ENCODE measurements at regions not wholly inside any gene's neighbourhood (a gene's known extent, or its start where the extent isn't known, plus 50 kb on each side); places are given as distances from the start of the nearest gene placed in this dataset.

DNA sequence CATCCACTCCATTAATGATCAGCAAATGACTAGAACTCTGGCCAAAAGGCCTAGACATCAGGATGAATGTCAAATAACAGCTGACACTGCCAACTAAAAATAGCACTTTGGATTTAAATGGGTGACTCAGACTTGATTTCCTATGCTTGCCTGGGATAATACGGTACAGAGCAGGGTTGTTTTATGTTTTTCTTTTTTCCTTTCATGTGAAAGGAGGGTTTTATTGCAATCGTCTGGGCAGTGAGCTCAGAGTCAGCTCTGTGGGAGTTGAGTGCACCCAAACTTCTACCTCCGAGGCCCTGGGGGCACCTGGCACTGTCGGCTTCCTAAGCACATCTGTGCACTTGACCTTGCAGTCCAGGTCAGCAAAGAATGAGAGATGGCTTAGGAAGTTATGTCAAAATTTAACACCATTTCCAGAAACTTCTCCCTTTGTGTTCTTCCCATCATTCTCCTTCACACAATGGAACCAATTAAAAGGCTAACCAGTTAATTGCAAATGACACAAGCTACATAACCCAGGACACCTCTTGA, 134.1 kb downstream of the LACC1 start:
- Histone ChIP-seq H3K9ac (ENCODE audit: low read length) (no peak overlapping the region), H3K4me3 (ENCODE audit: low read length) (no peak overlapping the region), H3K36me3 (ENCODE audit: control insufficient read depth, insufficient read depth, low read length) (no peaks in the 10 kb centered on the region), H3K27ac (ENCODE audit: low read depth, low read length) (peak overlapping the region; percentile 59), H3K4me1 (ENCODE audit: control insufficient read depth, insufficient read depth, low read length) (peaks cover 6% of the 10 kb centered on the region), H3K27me3 (ENCODE audit: control insufficient read depth, insufficient read depth, low read length) (no peaks in the 10 kb centered on the region)

DNA sequence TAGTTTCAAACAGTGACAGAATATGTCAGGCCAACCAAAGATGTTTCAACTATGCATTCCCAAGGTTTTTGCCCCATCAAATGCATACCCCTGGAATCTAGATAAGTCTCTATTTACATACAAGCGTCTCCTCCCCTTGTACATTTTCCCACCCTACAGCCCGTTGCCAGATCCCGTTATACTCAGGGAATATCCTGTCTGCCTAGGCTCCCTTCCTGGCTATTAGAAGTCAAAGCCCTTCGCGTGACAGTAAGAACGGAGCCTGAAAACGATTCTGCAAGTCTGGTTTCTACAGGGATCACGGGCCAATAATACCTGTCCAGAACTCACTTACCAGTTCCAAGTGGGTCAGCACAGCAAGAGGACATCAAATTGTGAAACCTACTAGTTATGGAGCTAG, 134.8 kb downstream of the LACC1 start:
- Histone ChIP-seq H3K27me3 (ENCODE audit: control insufficient read depth, insufficient read depth, low read length) (no peaks in the 10 kb centered on the region), H3K27ac (ENCODE audit: low read depth, low read length) (no peak overlapping the region), H3K9ac (ENCODE audit: low read length) (no peak overlapping the region), H3K4me3 (ENCODE audit: low read length) (no peak overlapping the region), H3K36me3 (ENCODE audit: control insufficient read depth, insufficient read depth, low read length) (no peaks in the 10 kb centered on the region), H3K4me1 (ENCODE audit: control insufficient read depth, insufficient read depth, low read length) (peaks cover 6% of the 10 kb centered on the region)

DNA sequence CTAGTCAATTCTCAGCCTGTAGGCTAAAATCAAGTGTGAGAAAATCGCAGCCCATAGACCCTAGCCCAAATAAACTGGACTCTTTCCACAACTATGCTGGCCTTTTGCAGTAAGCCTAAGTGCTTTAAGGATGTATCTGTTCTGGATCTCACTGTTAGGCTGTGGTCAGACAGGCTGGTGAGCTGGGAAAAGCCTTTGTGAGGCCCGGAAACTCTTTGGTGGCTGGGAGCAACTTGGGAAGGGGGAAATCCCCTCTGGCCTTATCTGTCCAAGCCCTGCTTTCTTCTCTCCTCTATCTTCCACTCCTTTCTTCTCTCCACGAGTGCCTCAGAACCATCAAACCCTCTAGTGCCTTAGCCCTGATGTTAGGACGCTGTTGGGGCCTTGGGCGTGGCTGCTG, 135.4 kb downstream of the LACC1 start:
- Histone ChIP-seq H3K9ac (ENCODE audit: low read length) (no peak overlapping the region), H3K27ac (ENCODE audit: low read depth, low read length) (no peak overlapping the region), H3K36me3 (ENCODE audit: control insufficient read depth, insufficient read depth, low read length) (no peaks in the 10 kb centered on the region), H3K4me1 (ENCODE audit: control insufficient read depth, insufficient read depth, low read length) (peaks cover 6% of the 10 kb centered on the region), H3K4me3 (ENCODE audit: low read length) (no peak overlapping the region), H3K27me3 (ENCODE audit: control insufficient read depth, insufficient read depth, low read length) (no peaks in the 10 kb centered on the region)

DNA sequence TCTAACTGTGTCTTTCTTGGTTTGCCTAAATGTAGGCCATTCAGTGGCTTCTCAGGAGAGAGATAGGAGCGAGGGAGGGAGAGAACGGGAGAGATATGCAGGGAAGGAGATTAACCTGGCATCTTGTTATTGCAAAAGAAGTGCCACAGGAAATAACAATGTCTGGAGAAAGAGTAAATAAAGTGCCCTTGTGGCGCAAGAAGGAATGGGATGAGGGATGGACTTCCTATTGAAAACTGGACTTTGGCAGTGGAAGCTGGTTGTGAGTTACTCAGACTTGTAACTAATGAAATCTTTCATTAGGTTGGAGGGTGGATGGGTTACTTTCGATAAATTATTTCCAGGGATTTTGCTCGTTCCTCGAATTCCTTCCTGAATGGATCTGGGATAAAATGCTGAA, 136.1 kb downstream of the LACC1 start:
- Histone ChIP-seq H3K27me3 (ENCODE audit: control insufficient read depth, insufficient read depth, low read length) (no peaks in the 10 kb centered on the region), H3K9ac (ENCODE audit: low read length) (no peak overlapping the region), H3K4me3 (ENCODE audit: low read length) (no peak overlapping the region), H3K27ac (ENCODE audit: low read depth, low read length) (no peak overlapping the region), H3K4me1 (ENCODE audit: control insufficient read depth, insufficient read depth, low read length) (peaks cover 6% of the 10 kb centered on the region), H3K36me3 (ENCODE audit: control insufficient read depth, insufficient read depth, low read length) (no peaks in the 10 kb centered on the region)

DNA sequence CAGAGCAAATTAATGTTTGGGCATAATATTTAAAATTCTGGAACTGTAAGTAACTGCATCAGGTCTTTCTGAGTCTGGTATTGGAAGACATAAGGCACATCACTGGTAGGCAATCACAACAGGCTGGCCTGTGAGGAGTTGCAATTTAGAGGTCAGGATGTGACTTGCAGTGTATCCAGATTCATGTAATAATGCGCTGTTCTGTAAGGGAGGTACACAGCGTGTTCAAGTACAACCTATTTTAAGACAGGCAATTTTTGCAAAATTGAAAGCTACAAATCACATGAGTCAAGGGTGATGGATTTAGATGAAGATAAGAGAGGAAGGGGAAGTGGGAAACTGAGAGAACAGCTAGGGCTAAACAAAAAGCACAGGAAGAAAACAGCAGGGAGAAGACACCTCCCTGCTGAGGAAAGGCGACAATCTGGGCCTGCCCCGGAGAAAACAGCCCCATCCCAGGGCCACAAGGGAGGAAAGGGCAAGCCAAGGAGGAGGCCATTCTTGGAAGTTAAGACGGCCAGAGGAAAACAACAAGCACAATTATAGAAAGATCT, 138.1 kb downstream of the LACC1 start:
- no peak overlapping the region for H3K27ac ChIP-seq (ENCODE audit: low read depth, low read length)
- H3K4me3 ChIP-seq (ENCODE audit: low read length) = no peak overlapping the region
- no peak overlapping the region for H3K9ac ChIP-seq (ENCODE audit: low read length)
- H3K27me3 ChIP-seq (ENCODE audit: control insufficient read depth, insufficient read depth, low read length) = no peaks in the 10 kb centered on the region
- peaks cover 6% of the 10 kb centered on the region for H3K4me1 ChIP-seq (ENCODE audit: control insufficient read depth, insufficient read depth, low read length)
- H3K36me3 ChIP-seq (ENCODE audit: control insufficient read depth, insufficient read depth, low read length) = no peaks in the 10 kb centered on the region

DNA sequence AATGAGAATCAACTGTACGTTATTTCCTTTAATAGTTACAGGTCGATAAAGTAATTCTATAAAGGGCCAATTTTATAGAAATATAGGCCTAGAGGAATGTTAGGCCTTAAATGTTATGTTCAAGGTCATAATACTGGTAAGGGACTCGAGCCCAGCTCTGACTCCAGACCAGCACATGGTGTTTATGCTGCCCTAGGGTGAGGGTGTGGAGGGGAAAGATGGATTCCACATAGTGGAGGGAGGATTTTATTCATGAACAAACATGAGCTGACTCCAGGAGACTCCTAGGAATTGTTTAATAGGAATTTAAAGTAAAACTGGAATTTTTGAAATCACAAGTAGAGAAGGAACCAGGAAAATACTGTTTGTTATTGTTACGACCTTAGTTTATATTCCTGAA, 139.9 kb downstream of the LACC1 start:
- Histone ChIP-seq H3K4me3 (ENCODE audit: low read length) (no peak overlapping the region), H3K27ac (ENCODE audit: low read depth, low read length) (no peak overlapping the region), H3K27me3 (ENCODE audit: control insufficient read depth, insufficient read depth, low read length) (no peaks in the 10 kb centered on the region), H3K9ac (ENCODE audit: low read length) (no peak overlapping the region), H3K4me1 (ENCODE audit: control insufficient read depth, insufficient read depth, low read length) (no peaks in the 10 kb centered on the region), H3K36me3 (ENCODE audit: control insufficient read depth, insufficient read depth, low read length) (no peaks in the 10 kb centered on the region)

DNA sequence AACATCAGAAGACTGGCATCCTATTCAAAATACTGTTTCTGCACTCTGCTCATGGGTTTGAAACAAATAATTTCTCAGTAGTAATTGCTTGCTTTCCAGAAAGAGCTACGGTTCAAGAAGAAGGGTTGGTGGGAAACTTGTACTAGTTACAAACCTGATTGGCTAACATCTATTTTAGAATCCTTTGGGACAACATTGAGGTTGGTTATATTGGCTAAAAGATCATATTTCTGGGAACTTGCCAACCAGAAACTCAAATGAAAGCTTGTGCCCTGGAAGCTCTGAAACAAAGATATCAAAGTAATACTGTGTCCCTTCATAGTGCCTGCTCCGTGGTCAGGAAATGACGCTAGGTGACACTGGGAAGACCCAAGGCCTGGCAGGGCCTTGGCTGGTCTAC, 141.7 kb downstream of the LACC1 start:
- no peak overlapping the region for H3K9ac ChIP-seq (ENCODE audit: low read length)
- no peaks in the 10 kb centered on the region for H3K27me3 ChIP-seq (ENCODE audit: control insufficient read depth, insufficient read depth, low read length)
- H3K27ac ChIP-seq (ENCODE audit: low read depth, low read length) = no peak overlapping the region
- no peaks in the 10 kb centered on the region for H3K36me3 ChIP-seq (ENCODE audit: control insufficient read depth, insufficient read depth, low read length)
- H3K4me3 ChIP-seq (ENCODE audit: low read length) = no peak overlapping the region
- H3K4me1 ChIP-seq (ENCODE audit: control insufficient read depth, insufficient read depth, low read length) = no peaks in the 10 kb centered on the region

DNA sequence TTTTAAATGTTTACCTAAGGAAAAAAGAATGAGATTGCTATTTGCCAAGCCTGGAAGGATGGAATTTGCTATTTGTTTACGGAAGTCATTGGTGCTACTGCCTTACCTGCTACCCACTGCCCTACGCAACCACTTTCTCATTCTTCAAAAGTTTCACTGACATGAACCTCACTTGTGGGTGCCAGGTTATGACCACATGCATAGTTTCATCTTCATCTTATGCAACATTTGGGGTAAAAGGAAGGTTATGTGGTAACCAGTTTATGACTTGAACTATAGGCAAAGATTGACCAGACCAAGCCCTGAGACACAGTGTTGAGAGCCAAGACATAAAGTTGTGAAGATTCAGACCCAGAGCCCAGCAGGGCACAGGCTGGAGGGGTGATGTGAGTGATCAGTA, 142.5 kb downstream of the LACC1 start:
- Histone ChIP-seq H3K4me3 (ENCODE audit: low read length) (no peak overlapping the region), H3K36me3 (ENCODE audit: control insufficient read depth, insufficient read depth, low read length) (no peaks in the 10 kb centered on the region), H3K4me1 (ENCODE audit: control insufficient read depth, insufficient read depth, low read length) (no peaks in the 10 kb centered on the region), H3K9ac (ENCODE audit: low read length) (no peak overlapping the region), H3K27ac (ENCODE audit: low read depth, low read length) (no peak overlapping the region), H3K27me3 (ENCODE audit: control insufficient read depth, insufficient read depth, low read length) (no peaks in the 10 kb centered on the region)

DNA sequence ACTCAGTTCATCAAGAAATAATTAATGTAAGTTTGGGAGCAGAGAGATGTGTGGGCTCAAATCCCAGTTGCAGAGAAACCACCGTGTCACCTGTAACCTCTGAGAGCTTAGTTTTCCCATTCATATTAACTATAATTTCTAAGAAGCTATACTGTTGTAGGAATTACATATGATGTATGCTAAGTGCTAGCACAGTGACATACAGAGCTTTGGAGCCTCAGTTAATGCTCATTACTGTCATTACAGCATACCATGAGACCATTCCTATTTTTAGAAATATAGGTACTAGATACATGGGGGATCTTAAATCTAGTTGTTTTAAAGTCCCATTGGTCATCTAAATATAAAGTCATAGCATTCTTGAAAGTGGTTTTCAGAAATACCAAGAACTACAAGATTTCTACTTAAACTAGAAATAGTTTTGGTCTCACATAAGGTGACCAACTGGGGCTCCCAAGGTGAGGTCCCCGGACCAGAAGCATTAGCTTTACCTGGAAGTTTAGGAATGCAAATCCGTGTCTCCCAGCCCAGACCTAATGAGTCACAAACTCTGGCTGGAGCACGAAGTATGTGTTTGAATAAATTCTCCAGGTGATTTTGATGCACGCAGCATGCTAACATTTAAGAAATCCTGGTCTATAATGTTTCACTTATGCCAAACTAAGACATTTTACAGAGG, 144.6 kb downstream of the LACC1 start:
- H3K4me1 ChIP-seq (ENCODE audit: control insufficient read depth, insufficient read depth, low read length) = no peaks in the 10 kb centered on the region
- no peaks in the 10 kb centered on the region for H3K27me3 ChIP-seq (ENCODE audit: control insufficient read depth, insufficient read depth, low read length)
- H3K4me3 ChIP-seq (ENCODE audit: low read length) = no peak overlapping the region
- no peak overlapping the region for H3K27ac ChIP-seq (ENCODE audit: low read depth, low read length)
- no peaks in the 10 kb centered on the region for H3K36me3 ChIP-seq (ENCODE audit: control insufficient read depth, insufficient read depth, low read length)
- H3K9ac ChIP-seq (ENCODE audit: low read length) = no peak overlapping the region

DNA sequence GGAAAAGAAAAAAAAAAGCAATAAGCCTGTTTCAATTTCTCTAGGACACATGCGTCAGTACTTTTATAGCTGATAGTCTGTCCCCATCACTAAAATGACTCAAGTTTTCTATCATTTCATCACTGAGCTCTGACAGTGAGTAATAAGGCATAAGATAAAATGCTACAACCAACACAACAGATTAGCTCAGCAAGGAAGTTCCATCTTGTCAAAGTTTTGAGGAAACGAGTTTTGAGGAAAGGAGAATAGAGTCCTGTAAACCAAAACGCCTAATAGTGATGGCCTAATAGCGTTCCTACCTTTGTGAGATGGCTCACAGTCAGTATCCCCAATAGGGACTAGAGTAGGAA, 145.1 kb downstream of the LACC1 start:
- H3K9ac ChIP-seq (ENCODE audit: low read length) = no peak overlapping the region
- no peak overlapping the region for H3K4me3 ChIP-seq (ENCODE audit: low read length)
- no peak overlapping the region for H3K27ac ChIP-seq (ENCODE audit: low read depth, low read length)
- H3K27me3 ChIP-seq (ENCODE audit: control insufficient read depth, insufficient read depth, low read length) = no peaks in the 10 kb centered on the region
- H3K36me3 ChIP-seq (ENCODE audit: control insufficient read depth, insufficient read depth, low read length) = no peaks in the 10 kb centered on the region
- no peaks in the 10 kb centered on the region for H3K4me1 ChIP-seq (ENCODE audit: control insufficient read depth, insufficient read depth, low read length)

DNA sequence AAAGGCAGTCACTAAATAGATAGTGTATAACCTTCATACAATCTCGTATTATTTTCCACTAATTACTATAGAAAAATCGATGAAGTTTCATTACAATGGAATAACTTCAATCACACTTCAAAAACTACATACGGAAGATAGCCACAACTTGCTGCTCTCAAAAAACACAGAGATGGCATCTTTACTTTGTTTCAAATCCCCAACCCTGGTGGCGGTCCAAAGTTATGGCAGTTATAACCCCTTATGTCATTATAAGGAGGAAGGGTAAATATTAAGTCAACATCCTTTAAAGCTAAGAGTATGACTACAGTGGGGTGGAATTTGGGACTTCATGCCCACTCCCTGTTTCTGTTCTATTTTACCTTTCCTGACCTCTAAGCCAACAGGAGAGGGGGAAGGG, 146.5 kb downstream of the LACC1 start:
- no peaks in the 10 kb centered on the region for H3K36me3 ChIP-seq (ENCODE audit: control insufficient read depth, insufficient read depth, low read length)
- H3K27me3 ChIP-seq (ENCODE audit: control insufficient read depth, insufficient read depth, low read length) = no peaks in the 10 kb centered on the region
- H3K4me3 ChIP-seq (ENCODE audit: low read length) = no peak overlapping the region
- H3K27ac ChIP-seq (ENCODE audit: low read depth, low read length) = no peak overlapping the region
- H3K4me1 ChIP-seq (ENCODE audit: control insufficient read depth, insufficient read depth, low read length) = peaks cover 5% of the 10 kb centered on the region
- no peak overlapping the region for H3K9ac ChIP-seq (ENCODE audit: low read length)

DNA sequence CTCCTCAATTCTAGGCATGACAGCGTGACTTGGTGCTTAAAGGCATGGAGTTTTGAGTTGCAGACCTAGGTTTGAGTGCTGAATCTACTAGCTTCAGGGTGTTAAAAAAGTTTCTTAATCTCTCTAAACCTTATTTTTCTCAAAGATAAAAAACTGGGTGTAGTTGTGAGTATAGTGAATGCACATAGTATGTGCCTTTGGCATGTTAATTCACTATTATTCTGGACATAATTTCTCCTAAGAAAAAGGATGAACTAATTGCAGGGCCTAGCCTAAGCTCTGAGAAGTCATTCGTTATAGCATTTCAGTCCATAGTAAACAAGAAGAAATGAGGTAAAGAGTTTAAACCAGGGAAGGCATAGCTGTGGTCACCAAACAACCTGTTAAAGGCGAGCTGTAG, 149.0 kb downstream of the LACC1 start:
- Histone ChIP-seq H3K27me3 (ENCODE audit: control insufficient read depth, insufficient read depth, low read length) (no peaks in the 10 kb centered on the region), H3K9ac (ENCODE audit: low read length) (no peak overlapping the region), H3K4me3 (ENCODE audit: low read length) (no peak overlapping the region), H3K4me1 (ENCODE audit: control insufficient read depth, insufficient read depth, low read length) (peaks cover 5% of the 10 kb centered on the region), H3K36me3 (ENCODE audit: control insufficient read depth, insufficient read depth, low read length) (no peaks in the 10 kb centered on the region), H3K27ac (ENCODE audit: low read depth, low read length) (no peak overlapping the region)

DNA sequence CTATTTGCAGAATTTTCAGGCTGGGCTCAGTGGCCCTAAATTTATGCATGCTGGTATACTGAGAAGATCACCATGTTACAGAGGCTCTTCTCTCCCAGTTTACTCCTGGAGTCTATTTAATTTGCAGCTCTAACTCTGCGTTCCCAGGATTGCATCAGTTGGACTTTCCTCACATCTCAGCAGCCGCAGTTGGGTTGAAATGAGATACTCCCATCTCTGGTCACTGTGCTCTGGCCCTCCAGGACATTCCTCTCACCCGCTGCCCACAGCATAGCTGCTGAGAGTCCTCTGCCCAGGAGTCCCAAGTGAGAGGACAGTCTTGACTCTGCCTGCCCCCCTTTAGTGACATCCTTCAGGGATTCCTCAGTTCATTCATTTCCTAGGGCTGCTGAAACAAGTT, 150.9 kb downstream of the LACC1 start:
- Histone ChIP-seq H3K9ac (ENCODE audit: low read length) (no peak overlapping the region), H3K4me3 (ENCODE audit: low read length) (no peak overlapping the region), H3K27ac (ENCODE audit: low read depth, low read length) (no peak overlapping the region), H3K36me3 (ENCODE audit: control insufficient read depth, insufficient read depth, low read length) (no peaks in the 10 kb centered on the region), H3K27me3 (ENCODE audit: control insufficient read depth, insufficient read depth, low read length) (no peaks in the 10 kb centered on the region), H3K4me1 (ENCODE audit: control insufficient read depth, insufficient read depth, low read length) (peaks cover 5% of the 10 kb centered on the region)

Data from rectal smooth muscle tissue (tissue), 1 donor.